ENCODE measurements at regions not wholly inside any gene's neighbourhood (a gene's known extent, or its start where the extent isn't known, plus 50 kb on each side); places are given as distances from the start of the nearest gene placed in this dataset.

- no peak overlapping the region for H3K27ac ChIP-seq
- no peaks in the 10 kb centered on the region for H3K9me3 ChIP-seq
- H3K4me1 ChIP-seq = no peaks in the 10 kb centered on the region
- no peaks in the 10 kb centered on the region for H3K36me3 ChIP-seq
- H3K4me3 ChIP-seq = no peak overlapping the region
- H3K27me3 ChIP-seq = no peaks in the 10 kb centered on the region
- DNase-seq (ENCODE audit: extremely low spot score in 2 of 2) = no peak
- intact Hi-C loops (cut with DNase I) = no loop called here
- TF ChIP-seq POLR2AphosphoS5 (IDR thresholded peaks at IDR 0.05; ENCODE audit: insufficient read depth in 1 of 2, low read depth in 1 of 2) (no peak), CTCF (IDR thresholded peaks at IDR 0.05) (no peak), POLR2A (IDR thresholded peaks at IDR 0.05) (no peak)
Observed at GRCh38 chr13:104592545-104593250, 1526.5 kb upstream of the SLC10A2 start.

- H3K36me3 ChIP-seq = no peaks in the 10 kb centered on the region
- no peak overlapping the region for H3K27ac ChIP-seq
- TF ChIP-seq POLR2A (IDR thresholded peaks at IDR 0.05) (no peak), POLR2AphosphoS5 (IDR thresholded peaks at IDR 0.05; ENCODE audit: insufficient read depth in 1 of 2, low read depth in 1 of 2) (no peak), CTCF (IDR thresholded peaks at IDR 0.05) (no peak)
- intact Hi-C loops (cut with DNase I) = no loop called here
- H3K27me3 ChIP-seq = no peaks in the 10 kb centered on the region
- H3K9me3 ChIP-seq = no peaks in the 10 kb centered on the region
- no peak overlapping the region for H3K4me3 ChIP-seq
- DNase-seq (ENCODE audit: extremely low spot score in 2 of 2) = no peak
- no peaks in the 10 kb centered on the region for H3K4me1 ChIP-seq
Observed at GRCh38 chr13:104592127-104592526, 1525.9 kb upstream of the SLC10A2 start.

- Histone ChIP-seq H3K36me3 (no peaks in the 10 kb centered on the region), H3K4me1 (no peaks in the 10 kb centered on the region), H3K9me3 (no peaks in the 10 kb centered on the region), H3K27ac (no peak overlapping the region), H3K27me3 (no peaks in the 10 kb centered on the region), H3K4me3 (no peak overlapping the region)
- TF ChIP-seq POLR2AphosphoS5 (IDR thresholded peaks at IDR 0.05; ENCODE audit: insufficient read depth in 1 of 2, low read depth in 1 of 2) (no peak), POLR2A (IDR thresholded peaks at IDR 0.05) (no peak), CTCF (IDR thresholded peaks at IDR 0.05) (no peak)
- no peak for DNase-seq (ENCODE audit: extremely low spot score in 2 of 2)
- intact Hi-C loops (cut with DNase I) = no loop called here
Observed at GRCh38 chr13:104586051-104586746, 1520.0 kb upstream of the SLC10A2 start.

- no peaks in the 10 kb centered on the region for H3K9me3 ChIP-seq
- intact Hi-C loops (cut with DNase I) = no loop called here
- no peaks in the 10 kb centered on the region for H3K36me3 ChIP-seq
- no peaks in the 10 kb centered on the region for H3K4me1 ChIP-seq
- H3K4me3 ChIP-seq = no peak overlapping the region
- no peak for DNase-seq (ENCODE audit: extremely low spot score in 2 of 2)
- H3K27ac ChIP-seq = no peak overlapping the region
- H3K27me3 ChIP-seq = no peaks in the 10 kb centered on the region
- TF ChIP-seq POLR2AphosphoS5 (IDR thresholded peaks at IDR 0.05; ENCODE audit: insufficient read depth in 1 of 2, low read depth in 1 of 2) = no peak
- TF ChIP-seq CTCF (IDR thresholded peaks at IDR 0.05) = no peak
- TF ChIP-seq POLR2A (IDR thresholded peaks at IDR 0.05) = no peak
Observed at GRCh38 chr13:104584481-104584880, 1518.3 kb upstream of the SLC10A2 start.

GRCh38 chr13:104580931-104581330, 1514.7 kb upstream of the SLC10A2 start:
- Histone ChIP-seq H3K36me3 (no peaks in the 10 kb centered on the region), H3K27ac (no peak overlapping the region), H3K4me3 (no peak overlapping the region), H3K27me3 (no peaks in the 10 kb centered on the region), H3K4me1 (no peaks in the 10 kb centered on the region), H3K9me3 (no peaks in the 10 kb centered on the region)
- TF ChIP-seq POLR2A (IDR thresholded peaks at IDR 0.05) (no peak), POLR2AphosphoS5 (IDR thresholded peaks at IDR 0.05; ENCODE audit: insufficient read depth in 1 of 2, low read depth in 1 of 2) (no peak), CTCF (IDR thresholded peaks at IDR 0.05) (no peak)
- intact Hi-C loops (cut with DNase I) = no loop called here
- no peak for DNase-seq (ENCODE audit: extremely low spot score in 2 of 2)

Measured in vagina (tissue), 2 donors.